ENCODE measurements at regions not wholly inside any gene's neighbourhood (a gene's known extent, or its start where the extent isn't known, plus 50 kb on each side); places are given as distances from the start of the nearest gene placed in this dataset.

- TF ChIP-seq ZFP41 (CRISPR knock-in tag; IDR thresholded peaks at IDR 0.05; ENCODE audit: borderline replicate concordance) (no peak), KAT8 (CRISPR knock-in tag; IDR thresholded peaks at IDR 0.05) (no peak), ZNF512 (CRISPR knock-in tag; IDR thresholded peaks at IDR 0.05) (no peak), CENPBD1 (CRISPR knock-in tag; IDR thresholded peaks at IDR 0.05; ENCODE audit: borderline replicate concordance, low read depth) (no peak), CTCF (CRISPR knock-in tag; IDR thresholded peaks at IDR 0.05) (no peak), ZNF431 (CRISPR knock-in tag; IDR thresholded peaks at IDR 0.05; ENCODE audit: borderline replicate concordance, low read depth) (no peak), RELA (CRISPR knock-in tag; IDR thresholded peaks at IDR 0.05) (no peak), ZNF501 (CRISPR knock-in tag; IDR thresholded peaks at IDR 0.05) (no peak), HDAC6 (IDR thresholded peaks at IDR 0.05; ENCODE audit: low read depth, low read length) (no peak), SIN3B (IDR thresholded peaks at IDR 0.05; ENCODE audit: low read length) (no peak), ZNF720 (CRISPR knock-in tag; IDR thresholded peaks at IDR 0.05) (no peak), RBAK (CRISPR knock-in tag; IDR thresholded peaks at IDR 0.05) (no peak)
These were observed 141.9 kb downstream of the DNAJB9 start for GRCh38 chr7:108711611-108712010.
